WI38 (cell line): ENCODE measurements at regions not wholly inside any gene's neighbourhood (a gene's known extent, or its start where the extent isn't known, plus 50 kb on each side); places are given as distances from the start of the nearest gene placed in this dataset.

Source experiments
- H3K4me3 ChIP-seq: 2 replicates; pipeline ENCODE4 v1.5.1; 2011; ENCODE audit warnings: low read depth, mild to moderate bottlenecking, control low read depth, low read length
- CTCF ChIP-seq: IDR thresholded peaks from 2 replicates; pipeline ENCODE4 v1.5.1; 2012; ENCODE audit warnings: low read depth, mild to moderate bottlenecking, control low read depth, low read length

- H3K4me3 ChIP-seq: no peak overlapping the region
- TF ChIP-seq CTCF: no peak
Observed at GRCh38 chr3:44104668-44105321, 136.9 kb upstream of the TOPAZ1 start.

DNA sequence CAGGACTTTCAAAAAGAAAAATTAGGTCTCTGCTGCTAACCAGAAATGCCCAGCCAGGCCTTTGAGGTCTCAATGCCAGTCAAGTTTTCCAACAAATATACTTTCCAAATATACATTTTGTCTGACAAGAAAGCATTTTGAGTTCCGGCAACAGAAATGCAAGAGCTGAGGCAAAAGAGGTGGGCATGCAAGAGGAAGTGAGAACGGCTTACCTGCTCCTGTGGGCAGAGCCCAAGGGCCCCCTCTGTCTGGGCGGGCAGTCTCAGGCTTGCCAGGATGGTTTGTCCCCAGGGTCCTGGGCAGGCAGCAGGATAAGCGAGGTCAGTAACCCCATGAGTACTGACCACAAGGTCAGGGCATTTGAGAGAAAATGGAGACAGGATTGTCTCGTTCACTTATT, 136.1 kb upstream of the TOPAZ1 start:
- H3K4me3 ChIP-seq: no peak overlapping the region
- TF ChIP-seq CTCF: no peak

DNA sequence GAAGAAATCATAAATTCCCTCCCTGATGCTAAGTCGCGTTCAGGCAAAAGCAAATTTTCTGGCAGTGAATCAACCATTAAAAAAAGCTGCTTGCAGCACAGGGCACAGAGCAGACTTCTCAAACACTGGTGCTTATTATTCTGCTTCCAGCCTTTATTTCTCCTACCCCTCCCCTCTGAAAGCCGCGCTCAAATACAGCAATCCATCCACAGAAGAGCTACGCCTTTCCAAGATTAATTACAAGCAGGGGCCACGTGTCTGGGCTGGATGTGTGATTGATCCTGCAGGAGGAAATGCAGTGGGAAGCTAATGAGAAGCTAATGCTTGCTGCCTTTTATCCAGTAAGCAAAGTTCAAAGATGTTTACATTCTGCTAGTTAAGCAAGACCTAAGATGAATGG, 134.9 kb upstream of the TOPAZ1 start:
- no peak for TF ChIP-seq CTCF
- H3K4me3 ChIP-seq: no peak overlapping the region

GRCh38 chr3:44108481-44108880, 133.2 kb upstream of the TOPAZ1 start:
- no peak for TF ChIP-seq CTCF

GRCh38 chr3:44109771-44110361, 131.8 kb upstream of the TOPAZ1 start:
- no peak for TF ChIP-seq CTCF
- H3K4me3 ChIP-seq: no peak overlapping the region

More at GRCh38 chr3:44108481-44108880, 133.2 kb upstream of the TOPAZ1 start:
- no peak overlapping the region for H3K4me3 ChIP-seq

- no peak overlapping the region for H3K4me3 ChIP-seq
- no peak for TF ChIP-seq CTCF
Observed at GRCh38 chr3:44110648-44111047, 131.0 kb upstream of the TOPAZ1 start.

- TF ChIP-seq CTCF: no peak
Observed at GRCh38 chr3:44111482-44111881, 130.2 kb upstream of the TOPAZ1 start.

More at GRCh38 chr3:44111482-44111881, 130.2 kb upstream of the TOPAZ1 start:
- no peak overlapping the region for H3K4me3 ChIP-seq
